GM12891 (cell line): ENCODE measurements at regions not wholly inside any gene's neighbourhood (a gene's known extent, or its start where the extent isn't known, plus 50 kb on each side); places are given as distances from the start of the nearest gene placed in this dataset.

Experiments used
- DNase-seq: peaks from one replicate; pipeline ENCODE4 v3.0.0; 2011; ENCODE audit warnings: low spot score; ENCODE audit not compliant: insufficient read length
- FAIRE-seq: peaks from 2 replicates; lab custom pipeline; 2011; peaks lifted over from hg19 to GRCh38; lab: Jason Lieb, UNC
- PAX5 ChIP-seq: IDR thresholded peaks from 2 replicates; pipeline ENCODE4 v1.6.1; 2011; ENCODE audit warnings: low read length, moderate library complexity, mild to moderate bottlenecking; ENCODE audit not compliant: insufficient read depth, severe bottlenecking
- POLR2A ChIP-seq: IDR thresholded peaks from 2 replicates; pipeline ENCODE4 v1.6.1; 2011; ENCODE audit warnings: low read depth, low read length, control low read depth
- POLR2AphosphoS5 ChIP-seq: IDR thresholded peaks from 2 replicates; pipeline ENCODE4 v1.6.1; 2011; ENCODE audit warnings: low read depth, low read length, control low read depth
- POU2F2 ChIP-seq: IDR thresholded peaks from 2 replicates; pipeline ENCODE4 v1.6.1; 2011; ENCODE audit warnings: low read depth, mild to moderate bottlenecking, control low read depth, low read length, moderate library complexity
- SPI1 ChIP-seq: IDR thresholded peaks from 2 replicates; pipeline ENCODE4 v1.6.1; 2011; ENCODE audit warnings: low read depth, low read length, control low read depth
- TAF1 ChIP-seq: IDR thresholded peaks from 2 replicates; pipeline ENCODE4 v1.6.1; 2011; ENCODE audit warnings: low read depth, low read length, control low read depth

GRCh38 chr1:37137014-37137413 is 102.7 kb upstream of the GRIK3 start:
- DNase-seq (no peak), FAIRE-seq (no peak)
- no peak for TF ChIP-seq POU2F2
- no peak for TF ChIP-seq TAF1
- TF ChIP-seq SPI1, result no peak
- no peak for TF ChIP-seq POLR2AphosphoS5
- no peak for TF ChIP-seq POLR2A
- no peak for TF ChIP-seq PAX5

GRCh38 chr1:37137601-37138000 is 103.3 kb upstream of the GRIK3 start:
- TF ChIP-seq POLR2A (no peak), POLR2AphosphoS5 (no peak), PAX5 (no peak), POU2F2 (no peak), SPI1 (no peak), TAF1 (no peak)
- DNase-seq, result no peak
- FAIRE-seq, result no peak

GRCh38 chr1:37143800-37144199 is 109.5 kb upstream of the GRIK3 start:
- no peak for TF ChIP-seq SPI1
- no peak for DNase-seq
- no peak for FAIRE-seq

- DNase-seq (no peak), FAIRE-seq (no peak)
- TF ChIP-seq POLR2AphosphoS5 (no peak), POLR2A (no peak), POU2F2 (no peak), PAX5 (no peak), SPI1 (no peak), TAF1 (no peak)
These were observed 111.8 kb upstream of the GRIK3 start for GRCh38 chr1:37146071-37146470.

GRCh38 chr1:37147392-37147831 is 113.1 kb upstream of the GRIK3 start:
- DNase-seq (no peak), FAIRE-seq (no peak)
- no peak for TF ChIP-seq PAX5
- no peak for TF ChIP-seq SPI1
- TF ChIP-seq POLR2A, result no peak
- TF ChIP-seq TAF1, result no peak
- TF ChIP-seq POLR2AphosphoS5, result no peak
- TF ChIP-seq POU2F2, result no peak

- TF ChIP-seq POU2F2 (no peak), POLR2AphosphoS5 (no peak), TAF1 (no peak), SPI1 (no peak), POLR2A (no peak), PAX5 (no peak)
- no peak for DNase-seq
- no peak for FAIRE-seq
These were observed 113.6 kb upstream of the GRIK3 start for GRCh38 chr1:37147906-37148305.

- no peak for TF ChIP-seq POLR2A
- TF ChIP-seq PAX5, result no peak
- no peak for TF ChIP-seq POLR2AphosphoS5
- no peak for TF ChIP-seq TAF1
- no peak for TF ChIP-seq SPI1
- no peak for TF ChIP-seq POU2F2
- DNase-seq, result no peak
- FAIRE-seq, result no peak
These were observed 114.3 kb upstream of the GRIK3 start for GRCh38 chr1:37148663-37149062.

GRCh38 chr1:37149296-37149695 is 115.0 kb upstream of the GRIK3 start:
- TF ChIP-seq SPI1 (no peak), PAX5 (no peak), TAF1 (no peak), POLR2AphosphoS5 (no peak), POLR2A (no peak), POU2F2 (no peak)
- FAIRE-seq, result no peak
- no peak for DNase-seq

GRCh38 chr1:37150986-37151385 is 116.7 kb upstream of the GRIK3 start:
- no peak for FAIRE-seq
- TF ChIP-seq PAX5, result no peak
- no peak for TF ChIP-seq POLR2AphosphoS5
- no peak for TF ChIP-seq TAF1
- no peak for TF ChIP-seq POLR2A
- no peak for TF ChIP-seq POU2F2
- no peak for DNase-seq

GRCh38 chr1:37151789-37152188 is 117.5 kb upstream of the GRIK3 start:
- FAIRE-seq (no peak), DNase-seq (no peak)
- TF ChIP-seq POU2F2, result no peak
- TF ChIP-seq POLR2A, result no peak
- no peak for TF ChIP-seq SPI1
- no peak for TF ChIP-seq PAX5
- TF ChIP-seq POLR2AphosphoS5, result no peak
- TF ChIP-seq TAF1, result no peak

GRCh38 chr1:37152491-37152890 is 118.2 kb upstream of the GRIK3 start:
- no peak for DNase-seq
- no peak for TF ChIP-seq TAF1
- TF ChIP-seq SPI1, result no peak
- TF ChIP-seq PAX5, result no peak
- no peak for TF ChIP-seq POLR2A
- no peak for TF ChIP-seq POLR2AphosphoS5
- no peak for TF ChIP-seq POU2F2
- no peak for FAIRE-seq
